ENCODE measurements at regions not wholly inside any gene's neighbourhood (a gene's known extent, or its start where the extent isn't known, plus 50 kb on each side); places are given as distances from the start of the nearest gene placed in this dataset.

- TF ChIP-seq, protein P1, sequence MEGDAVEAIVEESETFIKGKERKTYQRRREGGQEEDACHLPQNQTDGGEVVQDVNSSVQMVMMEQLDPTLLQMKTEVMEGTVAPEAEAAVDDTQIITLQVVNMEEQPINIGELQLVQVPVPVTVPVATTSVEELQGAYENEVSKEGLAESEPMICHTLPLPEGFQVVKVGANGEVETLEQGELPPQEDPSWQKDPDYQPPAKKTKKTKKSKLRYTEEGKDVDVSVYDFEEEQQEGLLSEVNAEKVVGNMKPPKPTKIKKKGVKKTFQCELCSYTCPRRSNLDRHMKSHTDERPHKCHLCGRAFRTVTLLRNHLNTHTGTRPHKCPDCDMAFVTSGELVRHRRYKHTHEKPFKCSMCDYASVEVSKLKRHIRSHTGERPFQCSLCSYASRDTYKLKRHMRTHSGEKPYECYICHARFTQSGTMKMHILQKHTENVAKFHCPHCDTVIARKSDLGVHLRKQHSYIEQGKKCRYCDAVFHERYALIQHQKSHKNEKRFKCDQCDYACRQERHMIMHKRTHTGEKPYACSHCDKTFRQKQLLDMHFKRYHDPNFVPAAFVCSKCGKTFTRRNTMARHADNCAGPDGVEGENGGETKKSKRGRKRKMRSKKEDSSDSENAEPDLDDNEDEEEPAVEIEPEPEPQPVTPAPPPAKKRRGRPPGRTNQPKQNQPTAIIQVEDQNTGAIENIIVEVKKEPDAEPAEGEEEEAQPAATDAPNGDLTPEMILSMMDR (IDR thresholded peaks at IDR 0.05) = no peak
- TF ChIP-seq POLR2A (IDR thresholded peaks at IDR 0.05) = no peak
These were observed 230.2 kb upstream of the TLE4 start for GRCh38 chr9:79341561-79341960.

All from stomach (tissue), 4 donors.